Right forelimb (tissue), 1 donor: ENCODE measurements at regions not wholly inside any gene's neighbourhood (a gene's known extent, or its start where the extent isn't known, plus 50 kb on each side); places are given as distances from the start of the nearest gene placed in this dataset.
A peak's percentile ranks its signal among the peaks of the same experiment; 100 is the strongest.
"Not testable (repeated sequence)": the region's sequence is repeated elsewhere in the genome, so short reads cannot be mapped to it uniquely, and the experiment has no call there.

Source experiments
- DNase-seq: peaks from one replicate; pipeline ENCODE4 v3.0.0-alpha.2; 2018

DNA sequence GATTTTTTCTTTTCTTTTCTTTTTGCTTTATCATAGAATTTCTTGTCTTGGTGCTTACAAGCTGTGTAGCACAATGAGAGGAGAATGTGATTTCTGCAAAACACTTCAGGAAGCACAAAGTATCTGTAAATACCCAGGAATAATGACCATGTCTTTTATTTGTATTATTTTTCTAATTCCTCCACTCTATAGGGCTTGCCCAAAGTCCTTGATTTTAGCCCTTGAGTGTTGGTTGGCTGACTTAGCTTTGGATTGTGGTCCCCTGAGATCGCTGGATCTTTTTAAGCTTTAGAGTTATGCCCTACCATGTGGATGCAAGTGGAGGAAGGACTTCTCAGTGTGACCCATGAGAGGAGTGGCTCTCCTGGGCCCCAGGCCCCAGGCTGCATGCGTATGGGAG, 52.2 kb downstream of the HOXC4 start:
- DNase-seq = not testable (repeated sequence)

GRCh38 chr12:54106252-54106651, 52.6 kb downstream of the HOXC4 start:
- DNase-seq = not testable (repeated sequence)

GRCh38 chr12:54106803-54107579, 53.4 kb downstream of the HOXC4 start:
- DNase-seq = not testable (repeated sequence)

GRCh38 chr12:54112336-54112735, 58.7 kb downstream of the HOXC4 start:
- DNase-seq = not testable (repeated sequence)

- DNase-seq = not testable (repeated sequence)
Observed at GRCh38 chr12:54116055-54116454, 62.4 kb downstream of the HOXC4 start.

DNA sequence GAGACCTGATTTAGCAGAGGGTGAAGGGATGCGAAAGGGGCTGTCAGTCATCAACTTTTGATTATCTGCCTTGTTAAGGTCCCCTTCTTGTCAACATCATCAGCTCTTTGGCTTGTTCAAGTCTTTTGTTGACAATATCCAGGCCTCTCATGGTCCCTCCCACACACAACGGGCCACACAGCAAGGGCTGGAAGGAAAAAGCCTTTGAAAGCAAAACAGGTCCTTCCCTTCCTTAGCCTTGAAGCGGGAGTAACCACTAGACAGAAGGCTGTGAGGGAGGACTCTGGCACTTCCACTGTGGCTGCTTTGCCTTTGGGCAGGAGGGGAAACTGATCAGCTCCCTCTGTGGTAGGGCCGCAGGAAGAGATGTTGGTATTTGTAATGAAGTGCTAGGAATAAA, 63.8 kb downstream of the HOXC4 start:
- not testable (repeated sequence) for DNase-seq

DNA sequence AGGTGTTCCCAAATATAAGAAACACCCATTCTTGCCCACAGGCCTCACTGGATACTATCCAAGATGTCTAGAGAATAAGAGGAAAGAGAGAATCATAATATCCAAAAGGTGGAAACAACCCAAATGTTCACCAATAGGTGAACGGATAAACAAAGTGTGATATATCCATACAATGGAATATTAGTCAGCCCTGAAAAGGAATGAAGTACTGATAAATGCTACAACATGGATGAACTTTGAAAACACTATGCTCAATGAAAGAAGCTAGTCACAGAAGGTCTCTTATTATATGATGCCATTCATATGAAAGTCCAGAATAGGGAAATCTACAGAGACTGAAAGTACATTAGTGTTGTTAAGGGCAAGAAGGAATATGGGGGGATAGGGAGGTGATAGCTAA, 65.4 kb downstream of the HOXC4 start:
- not testable (repeated sequence) for DNase-seq

DNA sequence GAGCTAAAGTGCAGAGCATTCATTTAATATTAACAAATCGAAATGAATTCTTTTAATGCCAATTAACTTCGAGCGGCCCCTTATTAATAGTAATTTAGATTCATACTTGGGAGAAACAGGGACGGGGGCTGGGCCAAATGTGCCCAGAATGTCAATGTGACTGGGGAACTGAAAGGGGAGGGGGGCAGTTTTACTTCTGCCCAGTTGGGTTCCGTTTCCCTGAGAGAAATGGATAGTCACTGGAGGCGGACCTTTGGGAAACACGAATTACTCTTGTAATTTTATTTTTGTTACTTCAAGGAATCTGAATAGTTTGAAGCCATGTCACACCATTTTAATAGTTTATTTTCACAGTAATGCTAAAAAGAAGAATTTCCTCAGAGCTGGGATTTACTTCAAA, 64.8 kb downstream of the SMUG1 start:
- peak; percentile 25 for DNase-seq

- DNase-seq = not testable (repeated sequence)
Observed at GRCh38 chr12:54125708-54126028, 63.1 kb downstream of the SMUG1 start.

- peak; percentile 55 for DNase-seq
Observed at GRCh38 chr12:54126029-54126695, 62.6 kb downstream of the SMUG1 start.

- DNase-seq = peak; percentile 58
Observed at GRCh38 chr12:54126696-54127537, 61.9 kb downstream of the SMUG1 start.

DNA sequence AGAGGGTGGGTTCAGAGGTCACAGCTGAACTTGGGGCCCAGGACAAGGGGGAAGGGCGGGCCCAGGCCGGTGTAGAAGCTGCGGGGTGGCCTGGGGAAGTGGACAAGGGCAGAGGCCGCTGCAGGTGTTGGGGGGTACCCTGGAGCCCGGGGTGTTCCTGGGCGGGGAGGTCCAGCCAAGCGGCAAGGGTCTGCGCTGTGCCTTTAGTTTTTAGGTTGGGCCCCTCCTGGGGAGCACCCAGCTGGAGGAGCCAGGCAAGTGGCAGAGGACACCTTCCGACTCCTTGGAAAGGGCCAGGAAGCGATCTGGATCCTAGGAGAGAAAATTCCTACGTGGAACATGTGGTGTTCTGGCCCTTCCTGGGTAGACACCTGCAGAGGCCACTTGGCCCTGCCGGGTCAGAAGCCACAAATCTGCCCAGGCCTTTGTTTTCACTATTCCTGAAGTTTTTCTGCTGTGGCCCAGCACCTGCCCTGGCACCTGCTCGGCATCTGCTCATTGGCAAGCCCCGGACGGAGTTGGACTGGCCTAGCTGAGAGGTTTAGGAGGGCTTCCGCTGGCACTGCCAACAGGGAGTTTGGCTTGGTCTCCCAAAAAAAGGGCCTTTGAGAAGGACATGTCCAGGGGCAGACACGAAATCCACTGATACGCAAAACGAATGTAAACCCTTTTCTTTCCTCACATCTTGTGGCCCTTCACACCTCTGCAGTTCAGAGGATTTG, 61.1 kb downstream of the SMUG1 start:
- peak; percentile 29 for DNase-seq

DNA sequence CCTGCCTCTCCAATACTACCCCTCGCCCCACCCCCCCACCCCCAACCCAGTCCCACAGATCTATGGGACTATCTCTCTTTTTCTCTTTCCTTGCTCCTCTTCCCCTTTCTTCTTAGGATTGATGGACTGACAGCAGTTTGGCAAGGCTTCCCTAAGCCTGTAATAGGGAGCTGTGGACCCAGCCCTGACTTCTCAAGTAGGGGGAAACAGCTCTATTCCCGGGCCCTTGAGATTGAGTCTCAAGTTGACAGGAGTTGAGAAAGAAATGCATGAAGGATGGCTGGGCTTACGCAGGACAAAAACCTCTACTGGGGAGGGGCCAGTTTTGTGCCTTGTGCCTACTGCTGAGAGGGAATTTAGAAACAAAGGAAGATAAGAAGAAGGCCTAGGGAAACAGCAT, 60.4 kb downstream of the SMUG1 start:
- DNase-seq = no peak

- DNase-seq = no peak
Observed at GRCh38 chr12:54129028-54129903, 59.5 kb downstream of the SMUG1 start.
